Pancreas (tissue), 10 donors: ENCODE measurements at regions not wholly inside any gene's neighbourhood (a gene's known extent, or its start where the extent isn't known, plus 50 kb on each side); places are given as distances from the start of the nearest gene placed in this dataset.

Experiments
- ATAC-seq, 4 donors: fragments of 200-7000 bp; cut with Tn5 transposase; one replicate each; pipeline versions ENCODE4 v1.8.0 to v1.9.1; 2020; ENCODE audit warnings: mild to moderate bottlenecking in 4 of 4, moderate library complexity in 4 of 4
- DNase-seq, 6 donors: peaks; one replicate each; pipeline ENCODE4 v3.0.0-alpha.2; 2020
- FAIRE-seq: peaks from 2 replicates; lab custom pipeline; 2012; peaks lifted over from hg19 to GRCh38; lab: Jason Lieb, UNC
- H3K27ac ChIP-seq, 4 donors: fragments of 200-600 bp; sonication (generic); 1 replicate in 3 of 4; 2 replicates in 1 of 4; pipeline versions ENCODE4 v1.5.0 to v1.8.0; 2020
- H3K27me3 ChIP-seq, 4 donors: fragments of 200-600 bp; one replicate each; pipeline ENCODE4 v1.8.0; 2021
- H3K36me3 ChIP-seq, 3 donors: fragments of 200-600 bp; sonication (generic) in 1 of 3; one replicate each; pipeline versions ENCODE4 v1.5.0 to v1.8.0; 2020 to 2021
- H3K4me1 ChIP-seq, 3 donors: fragments of 200-600 bp; one replicate each; pipeline ENCODE4 v1.8.0; 2021
- H3K4me3 ChIP-seq, 4 donors: fragments of 200-600 bp; sonication (generic) in 2 of 4; one replicate each; pipeline versions ENCODE4 v1.5.0 to v1.8.0; 2020 to 2021
- H3K9me3 ChIP-seq, 4 donors: fragments of 200-600 bp; one replicate each; pipeline ENCODE4 v1.8.0; 2021
- CTCF ChIP-seq, 4 donors: fragments of 200-600 bp; sonication (generic) in 3 of 4; IDR thresholded peaks; one replicate each; pipeline versions ENCODE4 v1.5.0 to v1.8.0; 2021; ENCODE audit warnings: antibody characterized with exemption in 4 of 4
- WGBS, 2 donors: extraction: QIAGEN DNeasy Blood & Tissue Kit; methylation state at CpG; one replicate each; pipeline ENCODE4 v1.1.7; 2013; 5-methylcytosine and 5-hydroxymethylcytosine counted together
- intact Hi-C, 3 donors: fragments of 100-400 bp; cut with DNase I; formaldehyde crosslinking; loops; one replicate each; pipeline versions ENCODE4 v1.11.1 to v1.14.2; 2022
- donor health status: healthy with polysubstance abuse.
- donor health status: DM: no; HTN: no; CAD: no; lungs with moderate emphysema.
- donor health status: DM: no; HTN: no; CAD: no.
- donor health status: control.
- donor health status: control.
- donor health status: Bipolar disorder and iron deficiency.
- donor health status: DM: yes; HTN: yes; CAD: no.
- donor health status: DM: no; HTN: no; CAD: no.
- donor health status: DM: no; HTN: no; CAD: no.
- donor health status: DM: yes; HTN: yes; CAD: no.

GRCh38 chr5:30183795-30184194 is 1009.7 kb upstream of the CDH6 start:
- WGBS, 2 donors: 58 to 63% methylated on average over 7 of the region's 7 CpGs
- no peak overlapping the region for H3K4me3 ChIP-seq
- FAIRE-seq: no peak
- H3K9me3 ChIP-seq: no peaks in the 10 kb centered on the region
- H3K36me3 ChIP-seq: no peaks in the 10 kb centered on the region
- H3K27me3 ChIP-seq: no peaks in the 10 kb centered on the region
- intact Hi-C loops: no loop called here
- ATAC-seq: no peak
- no peak for DNase-seq
- no peak overlapping the region for H3K27ac ChIP-seq
- H3K4me1 ChIP-seq: no peaks in the 10 kb centered on the region
- no peak for TF ChIP-seq CTCF (IDR thresholded peaks at IDR 0.05)

DNA sequence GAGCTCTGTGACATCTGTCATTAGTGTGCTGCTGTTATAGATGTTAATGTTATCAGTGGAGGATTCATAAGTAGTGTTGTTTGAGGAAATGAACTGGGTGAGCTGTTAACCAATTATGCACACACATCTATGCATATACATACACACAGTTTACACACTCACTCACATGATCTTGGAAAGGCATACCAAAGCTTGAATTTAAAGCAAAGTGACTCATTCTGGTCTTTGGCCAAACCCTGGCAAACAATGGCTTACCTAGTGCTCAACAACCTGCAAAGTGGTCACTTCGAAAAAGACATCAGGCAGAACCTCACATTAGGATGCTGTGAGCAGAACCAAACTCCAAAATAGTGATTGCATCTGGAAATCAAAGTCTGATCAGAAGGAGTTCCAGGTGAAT is 1037.3 kb upstream of the CDH6 start:
- 48 to 74% methylated on average over 1 of the region's 1 CpG for WGBS, 2 donors
- Histone ChIP-seq H3K27ac (no peak overlapping the region), H3K4me3 (no peak overlapping the region), H3K36me3 (no peaks in the 10 kb centered on the region), H3K27me3 (no peaks in the 10 kb centered on the region), H3K9me3 (no peaks in the 10 kb centered on the region), H3K4me1 (no peaks in the 10 kb centered on the region)
- TF ChIP-seq CTCF (IDR thresholded peaks at IDR 0.05): no peak
- intact Hi-C loops: no loop called here
- FAIRE-seq: no peak
- no peak for DNase-seq
- ATAC-seq: no peak

GRCh38 chr5:30152431-30152830 is 1041.1 kb upstream of the CDH6 start:
- no peak for TF ChIP-seq CTCF (IDR thresholded peaks at IDR 0.05)
- intact Hi-C loops: no loop called here
- H3K36me3 ChIP-seq: no peaks in the 10 kb centered on the region
- WGBS, 2 donors: 67 to 70% methylated on average over 1 of the region's 1 CpG
- no peak for FAIRE-seq
- no peaks in the 10 kb centered on the region for H3K9me3 ChIP-seq
- no peaks in the 10 kb centered on the region for H3K27me3 ChIP-seq
- no peak for DNase-seq
- no peaks in the 10 kb centered on the region for H3K4me1 ChIP-seq
- ATAC-seq: no peak
- H3K27ac ChIP-seq: no peak overlapping the region
- no peak overlapping the region for H3K4me3 ChIP-seq

GRCh38 chr5:30150231-30150630 is 1043.3 kb upstream of the CDH6 start:
- ATAC-seq (no peak), DNase-seq (no peak), FAIRE-seq (no peak)
- Histone ChIP-seq H3K9me3 (no peaks in the 10 kb centered on the region), H3K27me3 (no peaks in the 10 kb centered on the region), H3K36me3 (no peaks in the 10 kb centered on the region), H3K27ac (no peak overlapping the region), H3K4me3 (no peak overlapping the region), H3K4me1 (no peaks in the 10 kb centered on the region)
- intact Hi-C loops: no loop called here
- TF ChIP-seq CTCF (IDR thresholded peaks at IDR 0.05): no peak

DNA sequence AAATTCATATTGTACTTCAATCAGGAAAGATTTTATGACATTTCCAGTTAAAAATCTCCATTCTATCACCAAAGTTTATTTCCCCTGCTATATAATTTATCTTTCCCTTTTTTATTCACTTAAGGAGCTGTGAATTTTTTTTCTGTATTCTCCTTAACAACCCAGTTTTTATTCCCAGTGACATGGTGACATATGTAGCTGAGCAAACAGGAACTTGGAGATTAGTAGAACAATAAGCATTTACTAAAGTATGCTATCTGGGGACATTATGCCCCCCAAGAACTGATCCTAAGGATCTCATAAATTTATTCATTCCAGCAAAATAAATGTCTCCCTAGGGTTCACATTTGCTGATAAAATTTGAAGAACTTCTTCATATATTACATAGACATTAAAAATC is 1044.0 kb upstream of the CDH6 start:
- FAIRE-seq (no peak), ATAC-seq (no peak), DNase-seq (no peak)
- Histone ChIP-seq H3K27ac (no peak overlapping the region), H3K36me3 (no peaks in the 10 kb centered on the region), H3K4me1 (no peaks in the 10 kb centered on the region), H3K27me3 (no peaks in the 10 kb centered on the region), H3K9me3 (no peaks in the 10 kb centered on the region), H3K4me3 (no peak overlapping the region)
- intact Hi-C loops: no loop called here
- no peak for TF ChIP-seq CTCF (IDR thresholded peaks at IDR 0.05)
